ENCODE measurements at regions not wholly inside any gene's neighbourhood (a gene's known extent, or its start where the extent isn't known, plus 50 kb on each side); places are given as distances from the start of the nearest gene placed in this dataset.

DNA sequence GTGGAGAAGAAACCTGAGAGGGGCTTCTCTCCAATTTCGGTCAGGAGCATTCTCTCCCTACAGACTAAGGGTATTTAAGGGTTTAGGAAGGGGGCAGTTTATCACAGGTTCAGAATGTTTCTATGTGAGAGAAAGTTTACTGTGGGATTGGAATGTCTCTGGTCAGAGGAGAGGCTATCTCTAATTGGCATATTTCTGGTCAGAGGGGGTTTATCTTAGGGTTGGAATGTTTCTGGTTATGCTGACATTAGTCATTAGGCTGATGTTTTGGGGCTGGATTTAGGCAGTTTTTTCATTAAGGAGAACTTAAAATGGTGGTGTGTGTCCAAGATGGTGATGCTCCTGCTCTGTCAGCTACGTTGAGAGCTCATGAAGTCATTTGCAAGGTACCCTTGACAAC is 758.0 kb downstream of the TYW1 start:
- 73% methylated on average over 2 of the region's 2 CpGs; no CpG with 5 or more reads in 1 of the 2 experiments for WGBS, 2 experiments (ENCODE audit: extremely low coverage in 1 of 2, insufficient coverage in 1 of 2, insufficient read length in 1 of 2, insufficient replicate concordance in 2 of 2, low coverage in 1 of 2, low lambda C conversion rate in 2 of 2, missing lambda C conversion rate in 1 of 2)
- Histone ChIP-seq H2BK15ac (ENCODE audit: low read length) (no peak overlapping the region), H3K36me3 (ENCODE audit: control insufficient read depth in 2 of 4, insufficient read depth in 4 of 4, low read length in 3 of 4) (no peaks in the 10 kb centered on the region), H3K4ac (replicated peaks; ENCODE audit: insufficient read length, low read depth, low read length) (no peak overlapping the region), H3K4me2 (ENCODE audit: insufficient read depth in 1 of 2, low read depth in 2 of 2, low read length in 2 of 2) (no peak overlapping the region), H2BK12ac (ENCODE audit: low read depth, low read length) (no peak overlapping the region), H3K9me3 (ENCODE audit: insufficient read depth in 2 of 2, low read depth in 1 of 2, low read length in 1 of 2) (no peaks in the 10 kb centered on the region), H3K23me2 (ENCODE audit: low read depth, low read length) (no peaks in the 10 kb centered on the region), H2BK5ac (ENCODE audit: low read depth, low read length) (no peak overlapping the region), H3K56ac (replicated peaks; ENCODE audit: insufficient read length, low read depth, low read length) (no peak overlapping the region), H3K27me3 (replicated peaks in 1 of 4; ENCODE audit: control insufficient read depth in 3 of 4, extremely low read depth in 1 of 4, insufficient read depth in 3 of 4, low read length in 3 of 4) (no peaks in the 10 kb centered on the region), H3K27ac (ENCODE audit: low read depth, low read length) (no peak overlapping the region), H3K79me2 (ENCODE audit: control insufficient read depth in 1 of 2, insufficient read depth in 2 of 2, low read length in 2 of 2) (no peaks in the 10 kb centered on the region), H3K23ac (ENCODE audit: insufficient read length) (no peak overlapping the region), H2AK5ac (ENCODE audit: low read depth, low read length) (no peak overlapping the region), H3K79me1 (ENCODE audit: low read depth, low read length) (no peaks in the 10 kb centered on the region), H3K4me1 (replicated peaks in 1 of 4; ENCODE audit: control insufficient read depth in 3 of 4, insufficient read depth in 4 of 4, low read length in 3 of 4) (no peaks in the 10 kb centered on the region), H2BK120ac (replicated peaks; ENCODE audit: low read depth, low read length) (no peak overlapping the region), H4K5ac (ENCODE audit: insufficient read length, low read depth, low read length) (no peak overlapping the region), H2BK20ac (ENCODE audit: low read length) (no peak overlapping the region), H3K14ac (ENCODE audit: insufficient read length) (no peak overlapping the region), H4K8ac (ENCODE audit: extremely low read depth, insufficient read depth, low read length) (no peak overlapping the region), H3K4me3 (ENCODE audit: extremely low read depth in 1 of 4, insufficient read depth in 2 of 4, low read depth in 3 of 4, low read length in 4 of 4) (no peak overlapping the region), H4K91ac (replicated peaks; ENCODE audit: insufficient read length, low read length) (no peak overlapping the region), H2AFZ (ENCODE audit: low read length) (no peak overlapping the region), H3K9ac (replicated peaks in 1 of 4; ENCODE audit: extremely low read depth in 1 of 4, low read depth in 3 of 4, low read length in 3 of 4) (no peak overlapping the region), H4K20me1 (replicated peaks in 1 of 2; ENCODE audit: control insufficient read depth in 1 of 2, insufficient read depth in 2 of 2, low read length in 2 of 2) (no peaks in the 10 kb centered on the region), H3K18ac (ENCODE audit: extremely low read depth, low read length) (no peak overlapping the region)
- ChIA-PET POLR2A (ENCODE audit: partially characterized antibody) (no interaction called here), CTCF (ENCODE audit: partially characterized antibody) (no interaction called here)
- FAIRE-seq = no peak
- TF ChIP-seq CBX5 (IDR thresholded peaks at IDR 0.05; ENCODE audit: low read depth, low read length) (no peak), SRF (IDR thresholded peaks at IDR 0.05; ENCODE audit: low read depth, low read length) (no peak)
- DNase-seq (ENCODE audit: low read depth in 1 of 2, low spot score in 2 of 2) = no peak

Data from H1 (cell line).